Loucy (cell line): ENCODE measurements at regions not wholly inside any gene's neighbourhood (a gene's known extent, or its start where the extent isn't known, plus 50 kb on each side); places are given as distances from the start of the nearest gene placed in this dataset.

Experiments
- H2AFZ ChIP-seq: fragments of 200-600 bp; sonication (generic); 2 replicates; pipeline ENCODE4 v1.6.0; 2016; ENCODE audit warnings: antibody characterized with exemption, mild to moderate bottlenecking, low read length, moderate library complexity
- H3F3A ChIP-seq: fragments of 200-600 bp; 2 replicates; pipeline ENCODE4 v1.6.0; 2016; ENCODE audit warnings: antibody characterized with exemption, low read depth, mild to moderate bottlenecking
- H3K27me3 ChIP-seq: fragments of 200-600 bp; sonication (generic); 2 replicates; pipeline ENCODE4 v1.6.1; 2014; ENCODE audit warnings: low read length, mild to moderate bottlenecking; ENCODE audit not compliant: insufficient read depth, poor library complexity, severe bottlenecking
- H3K36me3 ChIP-seq: fragments of 200-600 bp; sonication (generic); 2 replicates; pipeline ENCODE4 v1.6.1; 2016; ENCODE audit warnings: low read length; ENCODE audit not compliant: insufficient read depth
- H3K4me1 ChIP-seq: fragments of 200-600 bp; sonication (generic); 2 replicates; pipeline ENCODE4 v1.5.1; 2014; ENCODE audit warnings: low read length, mild to moderate bottlenecking; ENCODE audit not compliant: insufficient read depth, poor library complexity, severe bottlenecking
- H3K4me2 ChIP-seq: fragments of 200-600 bp; sonication (generic); 2 replicates; pipeline ENCODE4 v1.6.0; 2014; ENCODE audit warnings: antibody characterized with exemption, low read length, low read depth, mild to moderate bottlenecking; ENCODE audit not compliant: poor library complexity, severe bottlenecking
- H3K4me3 ChIP-seq: fragments of 200-600 bp; sonication (generic); 2 replicates; pipeline ENCODE4 v1.5.1; 2014; ENCODE audit warnings: low read length, mild to moderate bottlenecking, mixed read lengths; ENCODE audit not compliant: poor library complexity, severe bottlenecking
- H3K79me2 ChIP-seq: fragments of 200-600 bp; sonication (generic); 2 replicates; pipeline ENCODE4 v1.6.1; 2014; ENCODE audit warnings: low read length; ENCODE audit not compliant: insufficient read depth
- H3K9ac ChIP-seq: fragments of 200-600 bp; sonication (generic); 2 replicates; pipeline ENCODE4 v1.6.0; 2014; ENCODE audit warnings: mild to moderate bottlenecking, low read depth, low read length, moderate library complexity; ENCODE audit not compliant: poor library complexity, severe bottlenecking
- H3K9me2 ChIP-seq: fragments of 200-600 bp; sonication (generic); replicated peaks from 2 replicates; pipeline ENCODE4 v1.6.1; 2016; ENCODE audit warnings: low read depth, low read length, mixed read lengths
- H3K9me3 ChIP-seq: fragments of 200-600 bp; sonication (generic); 2 replicates; pipeline ENCODE4 v1.6.1; 2014; ENCODE audit warnings: mild to moderate bottlenecking, antibody characterized with exemption, low read length, low read depth; ENCODE audit not compliant: insufficient read depth
- H4K20me1 ChIP-seq: fragments of 200-600 bp; sonication (generic); 2 replicates; pipeline ENCODE4 v1.6.0; 2014; ENCODE audit warnings: antibody characterized with exemption, low read length, mild to moderate bottlenecking; ENCODE audit not compliant: insufficient read depth, poor library complexity, severe bottlenecking
- CTCF ChIP-seq: fragments of 200-600 bp; sonication (generic); conservative IDR thresholded peaks from 2 replicates; pipeline ENCODE4 v1.5.1; 2014; ENCODE audit warnings: mild to moderate bottlenecking, antibody characterized with exemption, low read length
- EZH2phosphoT487 ChIP-seq: fragments of 200-600 bp; IDR thresholded peaks from 2 replicates; pipeline ENCODE4 v1.6.1; 2018; ENCODE audit warnings: antibody characterized with exemption, mild to moderate bottlenecking, moderate library complexity, borderline replicate concordance

- no peaks in the 10 kb centered on the region for H4K20me1 ChIP-seq
- no peak overlapping the region for H3K4me3 ChIP-seq
- no peaks in the 10 kb centered on the region for H3K9me2 ChIP-seq
- H3K79me2 ChIP-seq: no peaks in the 10 kb centered on the region
- no peak overlapping the region for H3K4me2 ChIP-seq
- H3K9ac ChIP-seq: no peak overlapping the region
- TF ChIP-seq CTCF (no peak), EZH2phosphoT487 (no peak)
- H3K9me3 ChIP-seq: no peaks in the 10 kb centered on the region
- H3F3A ChIP-seq: no peaks in the 10 kb centered on the region
- no peak overlapping the region for H2AFZ ChIP-seq
- H3K36me3 ChIP-seq: no peaks in the 10 kb centered on the region
- no peaks in the 10 kb centered on the region for H3K27me3 ChIP-seq
- H3K4me1 ChIP-seq: no peaks in the 10 kb centered on the region
These were observed 216.6 kb upstream of the PRICKLE2 start for GRCh38 chr3:64441861-64442260.

GRCh38 chr3:64440498-64440897 is 215.2 kb upstream of the PRICKLE2 start:
- Histone ChIP-seq H3K79me2 (no peaks in the 10 kb centered on the region), H4K20me1 (no peaks in the 10 kb centered on the region), H3F3A (no peaks in the 10 kb centered on the region), H3K4me1 (no peaks in the 10 kb centered on the region), H3K9me2 (no peaks in the 10 kb centered on the region), H3K9me3 (no peaks in the 10 kb centered on the region), H3K36me3 (no peaks in the 10 kb centered on the region), H3K9ac (no peak overlapping the region), H3K4me2 (no peak overlapping the region), H3K27me3 (no peaks in the 10 kb centered on the region), H3K4me3 (no peak overlapping the region), H2AFZ (no peak overlapping the region)
- TF ChIP-seq EZH2phosphoT487 (no peak), CTCF (no peak)

GRCh38 chr3:64438812-64439211 is 213.5 kb upstream of the PRICKLE2 start:
- Histone ChIP-seq H3K9me3 (no peaks in the 10 kb centered on the region), H3K79me2 (no peaks in the 10 kb centered on the region), H3K4me2 (no peak overlapping the region), H2AFZ (no peak overlapping the region), H3K9me2 (no peaks in the 10 kb centered on the region), H3K4me3 (no peak overlapping the region), H3K9ac (no peak overlapping the region), H4K20me1 (no peaks in the 10 kb centered on the region), H3K27me3 (no peaks in the 10 kb centered on the region), H3K4me1 (no peaks in the 10 kb centered on the region), H3K36me3 (no peaks in the 10 kb centered on the region), H3F3A (no peaks in the 10 kb centered on the region)
- no peak for TF ChIP-seq EZH2phosphoT487
- no peak for TF ChIP-seq CTCF
